IPS DF 6.9 (cell line): ENCODE measurements at regions not wholly inside any gene's neighbourhood (a gene's known extent, or its start where the extent isn't known, plus 50 kb on each side); places are given as distances from the start of the nearest gene placed in this dataset.
"Not testable (repeated sequence)": the region's sequence is repeated elsewhere in the genome, so short reads cannot be mapped to it uniquely, and the experiment has no call there.

ENCODE experiments used
- DNase-seq: peaks from one replicate; pipeline ENCODE4 v3.0.0-alpha.2; 2013; ENCODE audit warnings: low read depth, low spot score
- H3K27ac ChIP-seq: one replicate; pipeline ENCODE4 v1.5.1; 2013; ENCODE audit warnings: low read length, control low read depth
- H3K27me3 ChIP-seq: 2 replicates; pipeline ENCODE4 v1.6.1; 2013; ENCODE audit warnings: mild to moderate bottlenecking, low read length; ENCODE audit not compliant: control insufficient read depth, insufficient read depth
- H3K36me3 ChIP-seq: 2 replicates; pipeline ENCODE4 v1.6.1; 2013; ENCODE audit warnings: low read length; ENCODE audit not compliant: control insufficient read depth, insufficient read depth
- H3K4me1 ChIP-seq: 2 replicates; pipeline ENCODE4 v1.6.1; 2013; ENCODE audit warnings: low read length; ENCODE audit not compliant: control insufficient read depth, insufficient read depth
- H3K4me3 ChIP-seq: 2 replicates; pipeline ENCODE4 v1.5.1; 2013; ENCODE audit warnings: mild to moderate bottlenecking, low read length
- H3K9me3 ChIP-seq: 2 replicates; pipeline ENCODE4 v1.6.1; 2013; ENCODE audit warnings: low read length, inconsistent platforms; ENCODE audit not compliant: control insufficient read depth, insufficient read depth
- WGBS: extraction: QIAGEN DNeasy Blood & Tissue Kit; methylation state at CpG from one replicate; pipeline ENCODE4 v1.1.7; 2013; ENCODE audit warnings: mixed read lengths, missing lambda C conversion rate; ENCODE audit not compliant: insufficient read length, insufficient coverage; 5-methylcytosine and 5-hydroxymethylcytosine counted together

DNA sequence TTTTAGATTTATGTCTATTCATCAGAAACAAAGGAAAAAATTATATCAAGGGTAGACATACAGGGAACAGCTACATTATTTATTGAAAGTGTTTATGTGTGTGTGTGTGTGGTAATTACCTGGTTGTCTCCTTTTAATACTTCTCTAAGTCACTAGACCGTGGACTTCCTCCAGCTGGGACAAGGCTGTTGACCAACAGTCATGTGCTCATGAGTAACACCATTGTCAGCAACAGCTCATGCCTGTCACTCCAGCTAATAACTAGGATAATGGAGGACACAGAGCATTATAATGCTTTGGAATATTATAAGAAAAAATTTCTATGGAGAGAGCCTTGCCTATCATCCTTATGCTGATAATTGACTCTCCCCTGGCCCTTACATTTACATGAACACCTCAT, 125.3 kb upstream of the SALL1 start:
- H3K36me3 ChIP-seq = no peaks in the 10 kb centered on the region
- H3K4me3 ChIP-seq = no peak overlapping the region
- no peaks in the 10 kb centered on the region for H3K9me3 ChIP-seq
- whole genome bisulfite sequencing = no CpG with 5 or more reads among the region's 1 CpG
- no peaks in the 10 kb centered on the region for H3K27me3 ChIP-seq
- no peaks in the 10 kb centered on the region for H3K4me1 ChIP-seq
- H3K27ac ChIP-seq = no peak overlapping the region
- DNase-seq = no peak

DNA sequence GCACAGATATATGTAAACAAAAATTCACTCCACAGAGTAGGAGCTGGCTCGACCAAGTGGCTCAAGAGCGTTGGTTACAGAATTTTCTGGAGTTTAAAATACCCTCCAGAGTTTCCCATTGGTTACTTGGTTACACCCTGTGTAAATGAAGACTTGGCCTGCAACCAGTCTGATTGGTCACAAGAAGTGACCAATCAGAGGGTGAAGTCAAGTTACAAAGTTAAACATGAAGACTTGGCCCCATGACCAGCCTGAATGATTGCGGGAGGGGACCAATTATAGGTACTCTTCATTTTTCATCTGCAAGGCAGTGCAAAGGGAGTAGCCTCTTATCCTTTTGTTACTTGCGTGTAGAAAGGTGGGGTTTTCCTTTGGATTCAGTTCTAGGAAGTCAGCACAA, 121.3 kb upstream of the SALL1 start:
- Histone ChIP-seq H3K9me3 (peaks cover 2% of the 10 kb centered on the region; the same call in 1 of the 2 replicates), H3K4me1 (no peaks in the 10 kb centered on the region), H3K27ac (no peak overlapping the region), H3K36me3 (no peaks in the 10 kb centered on the region), H3K27me3 (no peaks in the 10 kb centered on the region), H3K4me3 (no peak overlapping the region)
- WGBS = no CpG with 5 or more reads among the region's 4 CpGs
- DNase-seq = no peak

DNA sequence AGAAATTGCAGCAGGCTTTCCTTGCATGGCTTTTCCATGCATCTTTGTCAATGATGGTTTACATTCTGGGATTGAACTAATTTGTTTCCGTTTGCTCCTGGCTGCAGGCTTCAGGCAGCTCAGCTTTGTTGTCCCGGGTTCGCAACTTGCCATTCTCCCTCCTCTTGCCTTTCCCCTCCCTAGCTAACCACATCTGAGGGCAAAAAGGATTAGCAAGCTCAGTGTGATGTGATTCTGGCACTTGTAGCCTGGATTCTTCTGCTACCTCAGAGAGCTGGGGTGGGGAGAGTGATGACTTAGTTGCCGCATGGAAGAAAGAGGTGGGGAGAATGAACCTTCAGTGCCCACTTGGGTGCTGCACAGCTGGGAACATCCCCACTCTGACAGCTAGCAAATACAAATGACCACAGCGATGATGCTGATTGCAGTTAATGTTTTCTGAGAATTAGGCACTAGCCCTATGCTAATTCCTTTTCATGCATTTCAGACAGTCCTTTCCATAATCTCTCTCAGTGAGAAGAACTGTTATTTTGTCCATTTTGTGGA, 120.2 kb upstream of the SALL1 start:
- no peaks in the 10 kb centered on the region for H3K27me3 ChIP-seq
- peaks cover 2% of the 10 kb centered on the region; the same call in 1 of the 2 replicates for H3K9me3 ChIP-seq
- H3K27ac ChIP-seq = no peak overlapping the region
- no peaks in the 10 kb centered on the region for H3K36me3 ChIP-seq
- no peaks in the 10 kb centered on the region for H3K4me1 ChIP-seq
- no peak overlapping the region for H3K4me3 ChIP-seq
- no CpG with 5 or more reads among the region's 5 CpGs for WGBS
- DNase-seq = no peak

DNA sequence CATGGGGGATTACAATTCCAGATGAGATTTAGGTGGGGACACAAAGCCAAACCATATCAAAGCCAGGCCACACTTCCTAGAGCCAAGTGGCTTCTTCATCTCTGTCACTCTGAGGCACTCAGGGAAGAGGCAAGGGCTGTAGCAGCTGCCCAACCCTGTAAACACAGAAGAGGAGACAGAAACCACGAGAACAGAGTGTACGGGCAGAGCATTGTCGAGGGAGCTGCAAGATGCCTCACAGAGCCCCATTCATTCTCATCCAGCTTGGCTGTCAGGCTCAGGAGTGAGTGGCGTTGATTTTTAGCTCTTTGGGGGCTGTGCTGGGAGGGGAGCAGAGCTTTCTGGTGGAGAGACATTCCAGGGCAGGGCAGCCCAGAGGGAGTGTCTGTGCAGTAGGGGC, 117.2 kb upstream of the SALL1 start:
- H3K9me3 ChIP-seq = peaks cover 2% of the 10 kb centered on the region; the same call in 1 of the 2 replicates
- H3K4me3 ChIP-seq = no peak overlapping the region
- DNase-seq = no peak
- H3K27me3 ChIP-seq = no peaks in the 10 kb centered on the region
- no peaks in the 10 kb centered on the region for H3K4me1 ChIP-seq
- WGBS = no CpG with 5 or more reads among the region's 4 CpGs
- H3K36me3 ChIP-seq = no peaks in the 10 kb centered on the region
- H3K27ac ChIP-seq = no peak overlapping the region

DNA sequence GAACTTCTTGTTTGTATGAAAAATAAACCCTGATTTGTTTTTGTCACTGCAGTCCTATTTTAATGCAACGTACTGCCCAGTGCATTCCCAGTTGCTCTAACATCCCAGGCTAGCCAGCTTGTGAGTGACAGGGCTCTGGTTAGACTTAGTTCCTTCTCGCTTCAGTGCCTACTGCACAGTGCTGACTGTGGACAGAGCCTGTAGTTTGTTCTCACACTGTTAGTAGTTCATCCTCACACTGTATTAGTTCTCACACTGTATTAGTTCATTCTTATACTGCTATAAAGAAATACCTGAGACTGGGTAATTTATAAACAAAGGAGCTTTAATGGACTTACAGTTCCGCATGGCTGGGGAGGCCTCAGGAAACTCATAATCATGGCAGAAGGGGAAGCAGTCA, 116.6 kb upstream of the SALL1 start:
- H3K9me3 ChIP-seq = peaks cover 2% of the 10 kb centered on the region; the same call in 1 of the 2 replicates
- no peak overlapping the region for H3K27ac ChIP-seq
- no peaks in the 10 kb centered on the region for H3K36me3 ChIP-seq
- H3K4me1 ChIP-seq = no peaks in the 10 kb centered on the region
- no peaks in the 10 kb centered on the region for H3K27me3 ChIP-seq
- no CpG with 5 or more reads among the region's 3 CpGs for WGBS
- no peak overlapping the region for H3K4me3 ChIP-seq
- no peak for DNase-seq

DNA sequence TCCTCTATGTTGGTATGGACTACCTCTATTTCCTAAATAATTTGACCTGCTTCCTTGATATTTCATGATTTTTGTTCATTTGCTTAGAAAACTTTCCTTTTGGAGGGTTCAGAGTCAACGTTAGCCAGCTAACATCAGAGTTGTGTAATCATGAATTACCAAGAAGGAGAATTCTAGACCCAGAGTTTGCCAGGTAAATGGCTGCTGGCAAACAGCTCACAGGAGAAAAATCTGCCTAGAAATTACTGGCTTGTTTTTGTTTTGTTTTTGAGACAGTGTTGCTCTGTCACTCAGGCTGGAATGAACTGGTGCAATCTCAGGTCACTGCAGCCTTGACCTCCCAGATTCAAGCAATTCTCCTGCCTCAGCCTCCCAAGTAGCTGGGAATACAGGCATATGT, 111.4 kb upstream of the SALL1 start:
- H3K9me3 ChIP-seq = no peaks in the 10 kb centered on the region
- no peaks in the 10 kb centered on the region for H3K36me3 ChIP-seq
- WGBS = no CpG with 5 or more reads among the region's 1 CpG
- H3K4me1 ChIP-seq = no peaks in the 10 kb centered on the region
- H3K27ac ChIP-seq = no peak overlapping the region
- DNase-seq = no peak
- no peak overlapping the region for H3K4me3 ChIP-seq
- H3K27me3 ChIP-seq = no peaks in the 10 kb centered on the region

DNA sequence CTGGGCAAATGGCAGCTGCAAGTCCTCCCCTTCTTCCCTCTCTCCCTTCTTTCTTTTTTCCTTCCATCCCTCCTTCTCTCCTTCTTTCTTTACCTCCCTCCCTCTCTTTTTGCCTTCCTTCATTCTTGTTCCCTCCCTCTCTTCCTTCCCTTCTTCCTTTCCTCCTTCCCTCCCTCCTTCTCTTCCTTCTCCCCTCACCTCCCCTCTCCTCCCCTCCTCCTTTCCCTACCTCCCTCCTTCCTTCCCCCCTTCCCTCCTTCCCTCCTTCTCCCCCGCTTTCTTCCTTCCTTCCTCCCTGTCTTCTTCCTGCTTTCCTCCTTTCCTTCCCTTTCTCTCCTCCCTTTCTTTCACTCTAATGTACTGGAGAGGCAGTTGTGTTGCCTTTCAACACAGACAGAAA, 110.8 kb upstream of the SALL1 start:
- no peak for DNase-seq
- Histone ChIP-seq H3K9me3 (no peaks in the 10 kb centered on the region), H3K36me3 (no peaks in the 10 kb centered on the region), H3K27me3 (no peaks in the 10 kb centered on the region), H3K4me3 (no peak overlapping the region), H3K4me1 (no peaks in the 10 kb centered on the region), H3K27ac (no peak overlapping the region)
- WGBS = 71% methylated on average over 1 of the region's 1 CpG

DNA sequence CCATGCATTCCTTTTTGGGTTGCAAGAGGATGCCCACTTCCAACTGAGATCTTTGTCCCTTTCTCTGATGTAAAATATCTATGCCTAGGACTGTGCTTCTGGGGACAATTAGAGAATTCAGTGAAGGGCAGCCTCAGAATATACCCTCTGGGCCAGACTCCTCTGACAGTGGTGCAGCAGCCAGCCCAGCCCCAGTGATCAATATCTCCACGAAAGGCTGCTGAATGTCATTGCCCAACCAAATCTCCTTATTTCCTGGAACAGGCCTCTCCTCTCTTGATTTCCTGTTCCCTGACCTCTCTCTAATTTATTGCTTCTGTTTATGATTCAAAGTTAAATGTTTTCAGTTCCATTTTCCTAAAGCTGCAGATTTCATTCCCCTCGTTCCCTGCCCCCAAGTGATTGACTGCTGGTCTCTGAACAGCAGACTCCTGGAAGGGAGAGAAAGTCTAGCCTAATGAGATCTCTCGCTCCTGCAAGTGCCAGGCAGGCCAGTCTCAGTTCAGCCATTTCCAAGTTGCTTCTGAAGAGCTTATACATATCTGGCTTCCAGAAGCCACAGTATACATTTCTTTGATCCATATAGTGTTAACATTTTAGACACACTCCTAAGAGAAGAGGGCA, 104.4 kb upstream of the SALL1 start:
- no CpG with 5 or more reads among the region's 3 CpGs for WGBS

DNA sequence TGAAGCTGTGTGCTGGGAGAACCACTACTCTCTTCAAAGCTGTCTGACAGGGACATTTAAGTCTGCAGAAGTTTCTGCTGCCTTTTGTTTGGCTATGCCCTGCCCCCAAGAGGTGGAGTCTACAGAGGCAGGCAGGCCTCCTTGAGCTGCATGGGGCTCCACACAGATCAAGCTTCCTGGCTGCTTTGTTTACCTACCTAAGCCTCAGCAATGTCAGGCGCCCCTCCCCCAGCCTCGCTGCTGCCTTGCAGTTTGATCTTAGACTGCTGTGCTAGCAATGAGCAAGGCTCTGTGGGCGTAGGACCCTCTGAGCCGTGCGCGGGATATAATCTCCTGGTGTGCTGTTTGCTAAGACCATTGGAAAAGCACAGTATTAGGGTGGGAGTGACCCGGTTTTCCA, 103.3 kb upstream of the SALL1 start:
- not testable (repeated sequence) for H3K4me3 ChIP-seq, H3K27me3 ChIP-seq, H3K36me3 ChIP-seq, H3K9me3 ChIP-seq, H3K27ac ChIP-seq, H3K4me1 ChIP-seq, DNase-seq
- WGBS = no CpG with 5 or more reads among the region's 7 CpGs

More for the DNA sequence above, 104.4 kb upstream of the SALL1 start:
- no peaks in the 10 kb centered on the region for H3K36me3 ChIP-seq
- no peaks in the 10 kb centered on the region for H3K4me1 ChIP-seq
- DNase-seq = no peak
- H3K27ac ChIP-seq = no peak overlapping the region
- H3K4me3 ChIP-seq = no peak overlapping the region
- H3K27me3 ChIP-seq = no peaks in the 10 kb centered on the region
- no peaks in the 10 kb centered on the region for H3K9me3 ChIP-seq

DNA sequence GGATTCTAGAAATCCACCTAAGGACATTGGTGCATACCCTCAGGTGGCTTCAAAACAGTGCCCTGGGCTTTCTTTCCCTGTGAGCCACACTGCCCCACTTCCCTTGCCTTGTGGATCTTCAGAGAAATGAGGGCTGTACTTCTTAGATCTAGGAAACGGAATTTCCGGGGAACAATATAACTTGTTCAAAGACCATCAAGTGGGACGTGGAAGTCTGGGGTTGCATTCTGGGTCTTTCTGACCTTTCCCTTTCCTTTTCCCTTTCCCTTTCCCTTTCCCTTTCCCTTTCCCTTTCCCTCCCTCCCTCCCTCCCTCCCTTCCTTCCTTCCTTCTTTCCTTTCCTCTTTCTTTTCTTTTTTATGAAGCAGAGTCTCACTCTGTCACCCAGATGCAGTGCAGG, 97.1 kb upstream of the SALL1 start:
- Histone ChIP-seq H3K27ac (no peak overlapping the region), H3K9me3 (no peaks in the 10 kb centered on the region), H3K4me3 (no peak overlapping the region), H3K4me1 (no peaks in the 10 kb centered on the region), H3K27me3 (no peaks in the 10 kb centered on the region), H3K36me3 (no peaks in the 10 kb centered on the region)
- no CpG with 5 or more reads among the region's 3 CpGs for WGBS
- no peak for DNase-seq

DNA sequence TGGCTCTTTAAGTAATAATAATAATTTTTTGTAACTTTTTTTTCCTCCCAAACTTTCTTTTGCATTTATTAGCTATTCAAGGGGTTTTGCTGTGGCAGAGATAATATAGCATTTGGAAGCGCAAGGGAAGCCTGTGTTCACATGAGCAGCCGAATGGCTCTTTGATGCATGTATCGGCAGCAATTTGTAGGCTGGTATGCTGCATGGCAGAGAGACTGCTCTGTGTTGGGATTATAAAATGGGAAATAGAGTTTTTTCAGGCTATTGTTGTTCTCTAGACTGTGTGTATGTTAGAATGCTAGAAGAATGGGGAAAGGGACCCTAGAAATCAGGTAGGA, 94.6 kb upstream of the SALL1 start:
- Histone ChIP-seq H3K4me1 (no peaks in the 10 kb centered on the region), H3K9me3 (no peaks in the 10 kb centered on the region), H3K27ac (no peak overlapping the region), H3K36me3 (no peaks in the 10 kb centered on the region), H3K4me3 (no peak overlapping the region), H3K27me3 (no peaks in the 10 kb centered on the region)
- DNase-seq = no peak
- no CpG with 5 or more reads among the region's 3 CpGs for WGBS
